Fibroblast of lung (primary cell): ENCODE measurements at regions not wholly inside any gene's neighbourhood (a gene's known extent, or its start where the extent isn't known, plus 50 kb on each side); places are given as distances from the start of the nearest gene placed in this dataset.

Experiments
- CTCF ChIP-seq, 2 donors: IDR thresholded peaks in 1 of 2; conservative IDR thresholded peaks in 1 of 2; 1 replicate in 1 of 2; 2 replicates in 1 of 2; pipeline ENCODE4 v1.5.1; 2011 to 2012; ENCODE audit warnings: low read length in 2 of 2, control low read depth in 1 of 2, inconsistent platforms in 1 of 2, low read depth in 1 of 2, mild to moderate bottlenecking in 1 of 2
- EZH2 ChIP-seq: IDR thresholded peaks from 2 replicates; pipeline ENCODE4 v1.5.1; 2012; ENCODE audit warnings: low read length, control low read depth, mild to moderate bottlenecking; ENCODE audit errors: missing control alignments

GRCh38 chr13:78779608-78780007, 120.7 kb upstream of the OBI1 start:
- TF ChIP-seq EZH2 (no peak), CTCF (conservative IDR thresholded peaks at IDR 0.05 in 1 of 2, IDR thresholded peaks at IDR 0.05 in 1 of 2; ENCODE audit: low read depth in 1 of 2, low read length in 2 of 2) (no peak)
